Neural cell (in vitro differentiated cells): ENCODE measurements at regions not wholly inside any gene's neighbourhood (a gene's known extent, or its start where the extent isn't known, plus 50 kb on each side); places are given as distances from the start of the nearest gene placed in this dataset.

Experiments used
- H2AFZ ChIP-seq: fragments of 200-600, 300-800 bp; sonication (generic), shearing (Covaris generic); 2 replicates; pipeline ENCODE4 v1.6.0; 2014; ENCODE audit warnings: low read depth, mild to moderate bottlenecking, antibody characterized with exemption, low read length, moderate library complexity
- H3F3A ChIP-seq: fragments of 200-600 bp; shearing (Covaris generic); 2 replicates; pipeline ENCODE4 v1.6.1; 2016; ENCODE audit warnings: mild to moderate bottlenecking, moderate library complexity, mixed read lengths, antibody characterized with exemption, low read length; ENCODE audit not compliant: insufficient read depth, poor library complexity, severe bottlenecking
- H3K27ac ChIP-seq: fragments of 200-600, 300-800 bp; sonication (generic), shearing (Covaris generic); 2 replicates; pipeline ENCODE4 v1.5.1; 2014; ENCODE audit warnings: mild to moderate bottlenecking, low read length, moderate library complexity
- H3K27me3 ChIP-seq: fragments of 300-800, 200-600 bp; sonication (generic), shearing (Covaris generic); 2 replicates; pipeline ENCODE4 v1.6.0; 2014; ENCODE audit warnings: mild to moderate bottlenecking, low read depth, low read length, moderate library complexity; ENCODE audit not compliant: insufficient read depth
- H3K36me3 ChIP-seq: fragments of 300-800, 200-600 bp; sonication (generic), shearing (Covaris generic); 2 replicates; pipeline ENCODE4 v1.5.1; 2014; ENCODE audit warnings: mild to moderate bottlenecking, antibody characterized with exemption, low read length, moderate library complexity; ENCODE audit not compliant: insufficient read depth
- H3K4me2 ChIP-seq: fragments of 300-800, 200-600 bp; sonication (generic), shearing (Covaris generic); 2 replicates; pipeline ENCODE4 v1.6.0; 2014; ENCODE audit warnings: mild to moderate bottlenecking, low read length
- H3K4me3 ChIP-seq: fragments of 300-800, 200-600 bp; sonication (generic), shearing (Covaris generic); 2 replicates; pipeline ENCODE4 v1.5.1; 2014; ENCODE audit warnings: mild to moderate bottlenecking, low read length, moderate library complexity
- H3K79me2 ChIP-seq: fragments of 200-600 bp; shearing (Covaris generic); replicated peaks from 2 replicates; pipeline ENCODE4 v1.6.0; 2014; ENCODE audit warnings: mild to moderate bottlenecking, low read length, moderate library complexity; ENCODE audit not compliant: insufficient read depth
- H3K9ac ChIP-seq: fragments of 300-800, 200-600 bp; sonication (generic), shearing (Covaris generic); 2 replicates; pipeline ENCODE4 v1.6.1; 2016; ENCODE audit warnings: mild to moderate bottlenecking, low read length, mixed read lengths
- H3K9me2 ChIP-seq: fragments of 200-600 bp; shearing (Covaris generic); 2 replicates; pipeline ENCODE4 v1.6.1; 2016; ENCODE audit warnings: mild to moderate bottlenecking, low read length, mixed read lengths; ENCODE audit not compliant: insufficient read depth
- H3K9me3 ChIP-seq: fragments of 200-600, 300-800 bp; sonication (generic), shearing (Covaris generic); 2 replicates; pipeline ENCODE4 v1.6.1; 2016; ENCODE audit warnings: mild to moderate bottlenecking, mixed run types, low read length, moderate library complexity, mixed read lengths
- H4K20me1 ChIP-seq: fragments of 200-600 bp; shearing (Covaris generic); 2 replicates; pipeline ENCODE4 v1.6.1; 2016; ENCODE audit warnings: mild to moderate bottlenecking, mixed run types; ENCODE audit not compliant: insufficient read depth
- EP300 ChIP-seq: fragments of 450-650 bp; conservative IDR thresholded peaks from 2 replicates; pipeline ENCODE4 v1.6.1; 2014; ENCODE audit warnings: antibody characterized with exemption, mild to moderate bottlenecking, moderate library complexity; ENCODE audit not compliant: poor library complexity, severe bottlenecking
- MXI1 ChIP-seq: fragments of 450-650 bp; conservative IDR thresholded peaks from 2 replicates; pipeline ENCODE4 v1.6.1; 2014; ENCODE audit warnings: antibody characterized with exemption, mild to moderate bottlenecking; ENCODE audit not compliant: poor library complexity, severe bottlenecking
- RAD21 ChIP-seq: fragments of 450-650 bp; conservative IDR thresholded peaks from 2 replicates; pipeline ENCODE4 v1.6.1; 2014; ENCODE audit warnings: antibody characterized with exemption, mild to moderate bottlenecking, moderate library complexity
- SMC3 ChIP-seq: fragments of 450-650 bp; conservative IDR thresholded peaks from 2 replicates; pipeline ENCODE4 v1.6.1; 2014; ENCODE audit warnings: antibody characterized with exemption, mild to moderate bottlenecking, moderate library complexity; ENCODE audit not compliant: poor library complexity
- TF ChIP-seq, protein P1 (sequence below): IDR thresholded peaks from 2 replicates; pipeline ENCODE4 v1.6.1; 2012; ENCODE audit warnings: borderline replicate concordance
- TF ChIP-seq, protein P2 (sequence below): fragments of 450-650 bp; IDR thresholded peaks from 2 replicates; pipeline ENCODE4 v1.5.1; 2014; ENCODE audit warnings: antibody characterized with exemption, mild to moderate bottlenecking, moderate library complexity; ENCODE audit not compliant: poor library complexity, severe bottlenecking

DNA sequence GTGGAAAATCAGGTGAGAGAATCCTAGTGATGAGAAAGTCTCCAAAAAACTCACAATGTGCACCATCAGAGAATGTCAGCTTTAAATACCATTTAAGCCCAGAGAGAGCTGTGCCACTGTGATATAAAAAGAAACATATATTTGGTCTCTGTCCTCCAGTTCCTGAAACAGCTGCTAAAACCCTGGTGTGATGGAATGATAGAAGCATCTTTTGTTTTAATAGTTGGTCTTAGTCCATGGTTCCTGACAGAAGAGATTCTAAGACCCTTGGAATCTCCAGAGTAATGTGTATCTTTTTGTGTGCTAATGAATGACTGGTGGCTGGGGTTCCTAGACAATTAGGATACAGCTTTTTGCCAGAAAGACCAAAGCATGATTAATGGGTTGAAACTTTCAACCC, 302.8 kb upstream of the B3GALT2 start:
- no peaks in the 10 kb centered on the region for H3F3A ChIP-seq
- no peak overlapping the region for H3K9ac ChIP-seq
- no peaks in the 10 kb centered on the region for H3K36me3 ChIP-seq
- no peak overlapping the region for H3K4me2 ChIP-seq
- no peaks in the 10 kb centered on the region for H3K27me3 ChIP-seq
- no peaks in the 10 kb centered on the region for H4K20me1 ChIP-seq
- no peaks in the 10 kb centered on the region for H3K9me3 ChIP-seq
- H3K9me2 ChIP-seq, result no peaks in the 10 kb centered on the region
- TF ChIP-seq MXI1, result no peak
- H2AFZ ChIP-seq, result no peak overlapping the region
- no peak overlapping the region for H3K4me3 ChIP-seq
- no peaks in the 10 kb centered on the region for H3K79me2 ChIP-seq
- no peak overlapping the region for H3K27ac ChIP-seq

DNA sequence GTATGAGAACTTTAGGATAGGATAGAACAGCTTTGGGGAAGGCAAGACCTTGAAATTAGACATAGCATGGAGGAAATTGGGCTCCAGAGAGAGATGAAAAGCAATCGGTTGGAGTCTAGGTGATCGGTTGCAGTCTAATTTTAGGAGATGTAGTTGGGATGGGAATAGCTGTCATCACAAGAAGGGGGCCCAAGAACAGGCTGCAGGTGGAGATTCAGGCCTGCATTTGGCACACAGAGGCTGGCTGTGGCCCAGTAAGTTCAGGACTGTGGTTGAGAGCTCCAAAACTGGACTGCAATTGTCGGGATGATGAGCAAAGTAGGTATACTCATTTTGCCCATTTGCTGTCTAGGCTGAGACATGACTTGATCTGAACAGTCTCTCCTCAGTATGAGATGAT, 301.3 kb upstream of the B3GALT2 start:
- Histone ChIP-seq H3K9me3 (no peaks in the 10 kb centered on the region), H3K27ac (no peak overlapping the region), H3K9ac (no peak overlapping the region), H2AFZ (no peak overlapping the region), H4K20me1 (no peaks in the 10 kb centered on the region), H3F3A (no peaks in the 10 kb centered on the region), H3K27me3 (no peaks in the 10 kb centered on the region), H3K4me2 (no peak overlapping the region), H3K4me3 (no peak overlapping the region), H3K79me2 (no peaks in the 10 kb centered on the region), H3K36me3 (no peaks in the 10 kb centered on the region), H3K9me2 (no peaks in the 10 kb centered on the region)
- TF ChIP-seq MXI1, result no peak
- TF ChIP-seq SMC3, result no peak
- TF ChIP-seq, protein P1, sequence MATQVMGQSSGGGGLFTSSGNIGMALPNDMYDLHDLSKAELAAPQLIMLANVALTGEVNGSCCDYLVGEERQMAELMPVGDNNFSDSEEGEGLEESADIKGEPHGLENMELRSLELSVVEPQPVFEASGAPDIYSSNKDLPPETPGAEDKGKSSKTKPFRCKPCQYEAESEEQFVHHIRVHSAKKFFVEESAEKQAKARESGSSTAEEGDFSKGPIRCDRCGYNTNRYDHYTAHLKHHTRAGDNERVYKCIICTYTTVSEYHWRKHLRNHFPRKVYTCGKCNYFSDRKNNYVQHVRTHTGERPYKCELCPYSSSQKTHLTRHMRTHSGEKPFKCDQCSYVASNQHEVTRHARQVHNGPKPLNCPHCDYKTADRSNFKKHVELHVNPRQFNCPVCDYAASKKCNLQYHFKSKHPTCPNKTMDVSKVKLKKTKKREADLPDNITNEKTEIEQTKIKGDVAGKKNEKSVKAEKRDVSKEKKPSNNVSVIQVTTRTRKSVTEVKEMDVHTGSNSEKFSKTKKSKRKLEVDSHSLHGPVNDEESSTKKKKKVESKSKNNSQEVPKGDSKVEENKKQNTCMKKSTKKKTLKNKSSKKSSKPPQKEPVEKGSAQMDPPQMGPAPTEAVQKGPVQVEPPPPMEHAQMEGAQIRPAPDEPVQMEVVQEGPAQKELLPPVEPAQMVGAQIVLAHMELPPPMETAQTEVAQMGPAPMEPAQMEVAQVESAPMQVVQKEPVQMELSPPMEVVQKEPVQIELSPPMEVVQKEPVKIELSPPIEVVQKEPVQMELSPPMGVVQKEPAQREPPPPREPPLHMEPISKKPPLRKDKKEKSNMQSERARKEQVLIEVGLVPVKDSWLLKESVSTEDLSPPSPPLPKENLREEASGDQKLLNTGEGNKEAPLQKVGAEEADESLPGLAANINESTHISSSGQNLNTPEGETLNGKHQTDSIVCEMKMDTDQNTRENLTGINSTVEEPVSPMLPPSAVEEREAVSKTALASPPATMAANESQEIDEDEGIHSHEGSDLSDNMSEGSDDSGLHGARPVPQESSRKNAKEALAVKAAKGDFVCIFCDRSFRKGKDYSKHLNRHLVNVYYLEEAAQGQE, result no peak
- no peak for TF ChIP-seq RAD21

DNA sequence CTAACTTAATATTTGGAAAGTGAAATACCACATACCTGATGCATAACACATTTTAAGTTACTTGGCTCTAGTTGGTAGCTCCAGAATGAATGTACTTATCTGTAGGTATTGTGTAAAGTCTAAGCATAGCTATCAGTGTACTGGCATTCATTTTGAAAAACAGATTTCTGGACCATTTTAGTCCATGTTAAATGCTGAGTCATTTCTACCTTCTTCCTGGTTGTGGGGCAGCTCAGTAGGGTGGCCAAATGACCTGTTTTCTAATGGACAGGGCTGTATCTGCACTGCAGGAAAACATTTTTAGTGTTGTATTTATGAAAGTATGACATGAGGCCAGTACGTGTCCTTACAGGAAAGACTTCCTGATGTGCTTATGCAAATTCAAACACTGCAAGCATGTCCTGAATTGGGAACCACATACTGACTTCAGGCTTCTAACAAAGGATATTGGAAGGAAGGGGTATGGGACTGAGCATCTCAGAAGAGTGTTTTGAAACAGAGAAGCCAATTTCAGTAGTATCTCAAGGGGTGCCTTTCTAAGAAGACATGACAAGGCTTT, 300.3 kb upstream of the B3GALT2 start:
- H2AFZ ChIP-seq, result no peak overlapping the region
- no peak for TF ChIP-seq SMC3
- TF ChIP-seq, protein P2, sequence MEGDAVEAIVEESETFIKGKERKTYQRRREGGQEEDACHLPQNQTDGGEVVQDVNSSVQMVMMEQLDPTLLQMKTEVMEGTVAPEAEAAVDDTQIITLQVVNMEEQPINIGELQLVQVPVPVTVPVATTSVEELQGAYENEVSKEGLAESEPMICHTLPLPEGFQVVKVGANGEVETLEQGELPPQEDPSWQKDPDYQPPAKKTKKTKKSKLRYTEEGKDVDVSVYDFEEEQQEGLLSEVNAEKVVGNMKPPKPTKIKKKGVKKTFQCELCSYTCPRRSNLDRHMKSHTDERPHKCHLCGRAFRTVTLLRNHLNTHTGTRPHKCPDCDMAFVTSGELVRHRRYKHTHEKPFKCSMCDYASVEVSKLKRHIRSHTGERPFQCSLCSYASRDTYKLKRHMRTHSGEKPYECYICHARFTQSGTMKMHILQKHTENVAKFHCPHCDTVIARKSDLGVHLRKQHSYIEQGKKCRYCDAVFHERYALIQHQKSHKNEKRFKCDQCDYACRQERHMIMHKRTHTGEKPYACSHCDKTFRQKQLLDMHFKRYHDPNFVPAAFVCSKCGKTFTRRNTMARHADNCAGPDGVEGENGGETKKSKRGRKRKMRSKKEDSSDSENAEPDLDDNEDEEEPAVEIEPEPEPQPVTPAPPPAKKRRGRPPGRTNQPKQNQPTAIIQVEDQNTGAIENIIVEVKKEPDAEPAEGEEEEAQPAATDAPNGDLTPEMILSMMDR, result no peak
- TF ChIP-seq EP300, result no peak

More for the DNA sequence above, 300.3 kb upstream of the B3GALT2 start:
- no peaks in the 10 kb centered on the region for H3K9me2 ChIP-seq
- H3K79me2 ChIP-seq, result no peaks in the 10 kb centered on the region
- H4K20me1 ChIP-seq, result no peaks in the 10 kb centered on the region
- no peak overlapping the region for H3K4me2 ChIP-seq
- no peaks in the 10 kb centered on the region for H3K36me3 ChIP-seq
- H3F3A ChIP-seq, result no peaks in the 10 kb centered on the region
- no peaks in the 10 kb centered on the region for H3K27me3 ChIP-seq
- H3K4me3 ChIP-seq, result no peak overlapping the region
- no peak overlapping the region for H3K9ac ChIP-seq
- H3K27ac ChIP-seq, result no peak overlapping the region
- no peaks in the 10 kb centered on the region for H3K9me3 ChIP-seq
